RPMI7951 (cell line): ENCODE measurements at regions not wholly inside any gene's neighbourhood (a gene's known extent, or its start where the extent isn't known, plus 50 kb on each side); places are given as distances from the start of the nearest gene placed in this dataset.

ENCODE experiments used
- DNase-seq: peaks from one replicate; pipeline ENCODE4 v3.0.0-alpha.2; 2012; ENCODE audit warnings: low read depth

GRCh38 chr1:17930635-17931034 lies 175.5 kb downstream of the ACTL8 start:
- DNase-seq, result no peak

- DNase-seq, result no peak
Measured at GRCh38 chr1:17932164-17932563, 175.4 kb upstream of the IGSF21 start.

DNA sequence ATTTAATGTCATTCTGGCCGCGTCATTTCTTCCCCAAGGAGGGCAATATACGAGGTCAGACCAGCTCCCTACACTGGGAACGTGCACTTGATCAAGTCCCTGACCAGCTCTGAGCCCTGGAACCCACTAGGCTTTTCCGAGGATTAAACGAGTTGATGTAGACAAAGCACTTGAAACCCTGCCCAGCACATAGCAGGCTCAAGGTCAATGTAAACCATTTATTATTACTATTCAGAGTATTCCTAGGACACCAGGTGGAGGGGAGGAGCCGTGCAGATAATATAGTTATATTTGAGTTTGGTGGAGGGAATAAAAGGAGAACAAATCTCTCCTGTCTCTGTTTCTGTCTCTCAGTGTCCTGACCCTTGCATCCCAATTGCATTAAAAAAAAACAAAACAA lies 174.1 kb upstream of the IGSF21 start:
- DNase-seq, result no peak

GRCh38 chr1:17933971-17934370 lies 173.6 kb upstream of the IGSF21 start:
- DNase-seq, result no peak

DNA sequence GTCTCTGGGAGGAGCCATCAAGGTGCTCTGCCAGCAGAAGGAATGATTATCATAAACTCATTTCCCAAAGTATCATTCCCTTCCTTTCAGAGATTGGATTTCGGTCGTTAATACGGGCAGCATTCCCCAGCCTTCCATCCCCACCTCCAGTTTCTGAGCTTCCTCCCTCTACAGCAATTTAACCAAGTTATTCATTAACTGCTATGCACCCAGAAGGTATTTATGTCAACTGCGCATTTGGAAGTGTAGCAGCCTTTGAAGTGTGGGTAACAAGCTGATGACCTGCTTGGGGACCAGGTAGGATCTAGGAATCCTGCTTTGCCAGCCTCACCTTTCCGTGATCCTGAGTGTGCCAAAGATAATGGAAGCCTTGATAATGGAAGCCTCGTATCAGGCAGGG lies 172.4 kb upstream of the IGSF21 start:
- DNase-seq, result no peak

DNA sequence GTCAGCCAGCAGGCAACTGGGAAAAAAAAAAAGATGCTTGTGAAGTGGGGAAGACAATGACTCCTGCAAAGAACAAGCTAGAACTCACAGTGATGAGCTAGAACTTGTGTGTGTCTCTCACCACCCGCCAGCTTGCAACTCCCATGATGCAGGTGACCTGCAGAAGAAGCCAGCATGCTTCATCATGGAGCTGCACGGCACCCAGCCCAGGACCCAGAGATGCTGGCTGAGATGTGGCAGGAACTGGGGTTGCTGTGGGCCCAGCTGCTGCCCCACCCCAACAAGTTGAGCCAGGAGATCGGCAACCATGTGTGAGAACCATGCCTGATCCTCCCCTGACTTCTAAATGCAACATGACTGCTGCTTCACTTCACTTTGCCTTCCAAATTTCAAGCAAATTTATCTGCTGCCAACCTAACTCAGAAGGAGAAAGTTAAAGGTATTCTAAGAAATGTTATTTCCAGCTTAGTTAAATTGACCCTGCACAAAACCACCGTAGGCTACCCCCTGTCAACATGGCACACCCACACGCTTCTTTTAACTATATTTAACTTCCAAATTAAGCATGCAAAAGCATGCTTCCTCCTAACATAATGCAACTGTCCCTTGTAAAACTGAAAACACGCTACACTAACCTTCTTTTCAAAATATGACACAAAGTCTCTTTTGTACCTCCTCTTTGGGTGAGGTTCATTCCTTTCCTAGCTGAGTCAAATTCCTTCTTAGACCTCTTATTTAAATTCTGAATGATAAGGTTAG lies 166.0 kb upstream of the IGSF21 start:
- no peak for DNase-seq

DNA sequence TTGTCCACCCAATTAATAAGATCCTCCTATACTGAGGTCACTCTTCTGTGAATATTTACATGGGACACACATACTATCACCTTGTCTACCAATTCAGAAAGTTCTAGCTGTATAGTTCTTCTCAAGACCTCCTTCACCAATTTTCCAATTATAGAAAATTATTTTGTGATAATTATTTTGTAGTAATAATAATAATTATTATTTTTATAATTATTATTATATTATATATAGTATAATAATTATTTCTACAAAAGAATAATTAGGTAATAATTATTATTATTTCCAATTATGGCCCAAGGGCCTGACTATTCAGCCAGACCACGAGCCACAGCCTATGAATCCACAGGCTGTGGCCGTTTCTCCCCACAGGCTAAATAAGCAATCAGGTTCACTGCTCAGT lies 164.1 kb upstream of the IGSF21 start:
- DNase-seq, result no peak

- DNase-seq, result no peak
Measured at GRCh38 chr1:17944646-17945045, 163.0 kb upstream of the IGSF21 start.

DNA sequence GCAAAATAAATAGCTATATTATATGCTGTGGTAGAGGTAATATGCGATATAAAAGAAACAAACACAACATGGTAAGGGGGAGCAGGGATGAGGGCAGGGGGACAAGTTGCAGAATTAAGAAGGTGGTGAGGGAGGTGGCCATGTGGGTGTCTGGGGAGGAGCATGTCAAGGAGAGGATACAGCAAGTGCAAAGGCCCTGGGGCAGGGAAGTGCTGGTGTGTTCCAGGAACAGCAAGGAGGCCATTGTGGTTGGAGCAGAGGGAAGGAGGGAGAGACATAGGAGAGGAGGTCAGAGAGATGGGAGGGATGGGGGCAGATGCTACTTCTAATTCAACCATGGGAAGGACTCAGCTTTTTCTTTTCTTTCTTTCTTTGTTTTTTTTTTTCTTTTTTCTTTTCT lies 161.2 kb upstream of the IGSF21 start:
- DNase-seq, result no peak

DNA sequence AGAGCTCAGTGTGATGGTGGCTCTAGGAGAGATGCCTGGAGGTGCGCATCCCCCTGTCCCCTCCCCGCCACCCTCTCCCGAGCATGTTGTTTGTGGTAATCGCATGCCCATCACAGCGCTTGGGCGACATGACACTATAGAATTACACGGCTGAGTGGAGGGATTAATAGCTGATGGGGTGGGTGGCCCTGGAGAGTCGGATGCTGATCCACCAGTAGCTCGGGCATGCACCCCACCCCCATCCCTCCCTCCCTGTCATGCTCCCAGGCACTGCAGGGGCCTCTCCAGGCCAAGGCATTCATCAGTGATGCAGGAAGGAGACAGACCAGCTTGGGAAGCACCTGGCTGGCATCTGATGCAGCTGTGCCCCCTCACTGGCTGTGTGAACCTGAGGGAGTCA lies 159.0 kb upstream of the IGSF21 start:
- DNase-seq, result no peak

DNA sequence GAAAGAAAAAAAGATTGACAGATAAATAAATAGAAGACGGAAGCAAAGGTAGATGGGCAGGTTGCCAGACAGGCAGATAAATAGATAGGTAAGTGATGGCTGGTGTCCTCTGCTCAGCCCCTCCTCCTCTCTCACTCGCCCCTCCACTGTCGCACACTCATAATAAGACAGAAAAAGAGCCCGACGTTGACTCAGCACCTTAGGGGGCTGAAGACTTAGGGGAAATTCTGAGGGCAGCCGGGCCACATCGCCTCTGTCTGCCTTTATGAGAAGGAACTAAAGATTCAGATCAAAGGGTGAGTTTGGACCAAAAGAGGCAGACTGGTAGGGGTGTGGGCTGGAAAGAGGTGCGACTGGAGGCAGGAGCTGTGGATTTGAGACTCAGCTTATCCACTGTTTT lies 158.1 kb upstream of the IGSF21 start:
- DNase-seq, result no peak

DNA sequence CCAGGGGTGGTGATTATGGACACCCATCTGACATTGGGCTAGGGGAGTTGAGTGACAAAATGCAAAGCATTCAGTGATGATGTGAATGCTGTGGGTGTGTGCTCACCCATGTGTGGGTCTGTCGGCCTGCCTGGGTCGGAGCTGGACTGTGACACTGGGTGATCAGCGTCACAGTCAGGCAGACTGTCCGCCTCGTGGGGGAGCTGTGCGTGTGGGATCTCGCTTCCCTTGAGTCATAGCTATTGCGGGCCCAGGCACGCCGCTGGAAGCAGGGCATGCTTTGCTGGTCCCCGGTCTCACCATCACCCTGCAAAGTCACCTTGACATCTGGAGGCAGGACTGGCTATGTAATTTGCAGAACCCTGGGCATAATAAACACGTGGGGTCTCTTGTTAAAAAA lies 156.9 kb upstream of the IGSF21 start:
- no peak for DNase-seq

DNA sequence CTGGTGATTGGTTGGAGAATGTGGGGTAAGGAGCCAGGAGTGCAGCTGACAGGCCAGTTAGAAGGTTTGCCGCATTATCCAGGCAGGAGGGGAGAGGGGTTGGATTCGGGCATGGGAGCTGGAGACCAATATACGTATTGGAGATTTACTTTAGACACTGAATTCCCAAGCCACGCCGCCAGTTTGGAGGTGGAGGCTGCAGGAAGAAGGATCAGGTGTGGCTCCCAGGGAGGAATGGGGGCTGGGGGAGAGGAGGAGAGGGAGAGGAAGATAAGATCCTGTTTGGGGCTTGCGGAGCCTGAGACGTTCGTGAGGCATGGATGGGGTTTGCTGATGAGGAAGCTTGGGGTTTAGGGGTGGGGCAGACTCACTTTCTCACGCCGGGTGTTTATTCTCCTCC lies 155.1 kb upstream of the IGSF21 start:
- no peak for DNase-seq

GRCh38 chr1:17953921-17954320 lies 153.7 kb upstream of the IGSF21 start:
- DNase-seq, result no peak

DNA sequence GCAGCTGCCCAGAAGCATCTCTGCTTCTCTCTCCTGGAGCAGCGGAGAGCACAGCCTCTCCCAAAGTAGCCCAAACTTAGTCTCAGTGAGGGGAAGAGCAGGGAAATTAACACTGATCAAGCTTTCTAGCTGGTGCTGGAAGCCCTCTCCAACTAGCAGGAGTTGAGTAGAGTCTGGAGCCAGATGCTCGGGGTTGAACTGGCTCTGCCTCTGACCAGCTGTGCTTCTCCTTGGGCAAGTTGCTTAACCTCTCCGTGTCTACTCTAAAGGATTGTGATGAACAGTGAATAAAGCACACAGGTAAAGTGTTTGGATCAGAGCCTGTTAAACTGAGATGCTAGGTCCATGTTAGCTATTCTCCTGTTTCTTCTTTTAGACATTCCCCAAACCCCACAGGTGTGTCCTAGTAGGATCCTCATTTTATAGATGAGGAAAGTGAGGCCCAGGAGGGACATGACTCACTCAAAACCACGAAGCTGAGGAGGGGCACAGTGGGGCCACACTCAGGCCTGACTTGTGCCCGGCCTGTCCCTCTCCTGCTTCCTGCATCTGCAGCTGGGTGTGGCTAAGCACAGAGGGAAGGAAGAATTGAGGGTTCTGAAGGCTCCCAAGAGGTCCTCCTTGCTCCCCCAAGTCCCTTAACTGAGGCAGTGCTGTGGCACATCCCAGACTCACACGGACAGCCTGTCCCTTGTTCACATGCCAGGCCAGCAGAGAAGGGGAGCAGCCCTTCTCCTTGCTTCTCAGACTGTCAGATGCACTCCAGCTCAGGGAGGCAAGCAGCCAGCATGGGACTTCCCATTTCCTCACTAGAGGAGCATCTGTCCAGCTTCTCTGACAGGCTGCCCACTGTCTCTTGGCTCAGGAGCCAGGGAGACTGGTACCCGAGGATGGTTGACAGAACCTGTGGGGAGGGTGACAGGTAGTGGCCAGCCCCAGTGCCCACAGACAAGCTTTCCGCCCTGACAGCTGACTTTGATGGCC lies 152.0 kb upstream of the IGSF21 start:
- DNase-seq, result no peak

DNA sequence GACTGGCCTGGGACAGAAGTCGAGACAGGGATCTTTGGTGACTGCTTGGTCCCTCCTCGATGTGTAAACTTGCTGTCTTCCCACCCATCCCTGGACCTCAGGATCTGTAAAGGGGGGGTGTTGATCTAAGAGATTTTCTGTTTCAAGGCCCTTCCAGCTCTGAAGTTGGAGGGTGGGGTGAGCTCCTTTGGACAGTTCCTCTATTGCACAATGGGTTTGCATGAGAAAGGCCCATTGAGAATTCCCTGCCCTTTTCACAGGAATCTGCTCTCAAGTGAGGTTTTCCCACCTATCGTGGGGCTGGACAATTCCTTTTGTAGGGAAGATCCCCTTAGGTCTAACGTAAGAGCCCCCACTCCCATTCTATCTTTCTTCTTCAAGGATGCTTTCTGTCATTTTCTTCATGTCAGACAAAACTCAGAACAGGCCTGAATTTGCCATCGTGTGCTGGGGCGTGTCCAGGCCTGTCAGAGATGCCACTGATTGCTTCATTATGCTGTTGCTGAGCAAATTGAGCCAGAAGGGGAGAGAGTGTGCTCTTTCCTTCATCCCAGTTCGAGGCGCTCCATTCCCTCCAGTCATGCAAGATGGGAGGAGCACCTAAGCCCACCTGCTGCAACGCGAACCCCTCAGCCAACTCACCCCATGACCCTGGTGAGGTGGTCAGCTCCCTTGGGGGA lies 149.9 kb upstream of the IGSF21 start:
- DNase-seq, result no peak

GRCh38 chr1:17958704-17959103 lies 148.9 kb upstream of the IGSF21 start:
- DNase-seq, result no peak

DNA sequence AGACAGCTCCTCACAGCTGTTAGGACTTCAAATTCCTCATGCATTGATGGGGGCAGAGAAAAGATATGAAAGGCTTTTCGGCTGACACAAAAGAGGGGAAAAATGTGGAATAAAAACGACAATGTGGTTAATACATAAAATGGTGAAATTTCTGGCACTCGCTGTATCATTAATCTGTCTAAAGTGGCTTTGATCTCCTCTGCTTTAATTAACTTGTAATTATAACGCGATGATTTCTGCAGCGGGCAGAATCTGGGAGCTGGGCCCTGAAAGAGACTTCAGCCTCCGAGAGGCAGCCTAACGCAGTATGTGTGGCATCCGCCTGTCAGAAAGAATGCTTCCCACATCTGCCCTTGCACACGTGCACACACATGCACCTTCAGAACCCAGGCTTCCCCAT lies 144.1 kb upstream of the IGSF21 start:
- DNase-seq, result no peak

DNA sequence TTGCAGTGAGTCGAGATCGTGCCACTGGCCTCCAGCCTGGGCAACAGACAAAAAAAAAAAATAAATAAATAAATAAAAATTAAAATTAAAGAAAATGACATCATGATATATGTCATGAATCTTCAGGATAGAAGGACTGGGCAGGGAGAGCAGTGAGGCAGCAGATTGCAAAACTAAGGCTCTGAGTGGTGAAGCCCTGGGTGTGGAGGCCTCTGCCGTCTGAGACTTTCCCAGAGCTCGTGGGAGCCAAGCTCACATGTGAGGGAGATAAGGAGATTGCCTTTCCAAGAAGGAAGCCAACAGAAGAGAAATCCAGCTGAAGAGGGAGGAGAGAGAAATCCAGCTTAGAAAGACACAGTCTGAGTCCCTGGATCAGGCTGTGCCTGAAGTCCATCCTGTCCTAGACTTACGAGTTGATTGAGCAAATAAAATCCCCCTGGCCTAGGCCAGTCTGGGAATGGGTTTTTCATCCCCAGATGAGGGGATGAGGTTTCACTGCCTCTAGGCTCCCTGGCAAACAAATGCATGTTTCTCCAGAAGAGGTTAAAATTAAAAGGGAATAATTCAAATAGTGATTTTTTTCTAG lies 142.0 kb upstream of the IGSF21 start:
- no peak for DNase-seq

DNA sequence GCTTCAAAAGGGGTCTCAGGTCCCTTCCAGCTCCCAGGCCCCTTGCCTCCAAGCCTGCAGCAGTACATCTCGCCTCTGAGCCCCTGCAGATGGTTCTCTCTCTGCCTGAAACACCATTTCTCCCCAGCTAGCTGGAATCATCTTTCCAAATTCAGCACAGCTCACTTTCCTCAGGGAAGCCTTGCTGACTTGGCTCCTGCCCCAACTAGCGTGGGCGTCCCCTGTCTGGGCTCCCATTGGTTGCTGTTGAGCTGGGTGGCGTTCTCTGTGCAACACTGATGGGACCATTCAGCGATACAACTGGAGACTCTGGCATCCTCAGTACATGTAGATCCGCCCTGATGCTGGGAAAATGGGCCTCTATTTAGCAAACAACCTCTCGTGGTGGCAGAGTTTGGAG lies 141.3 kb upstream of the IGSF21 start:
- no peak for DNase-seq

DNA sequence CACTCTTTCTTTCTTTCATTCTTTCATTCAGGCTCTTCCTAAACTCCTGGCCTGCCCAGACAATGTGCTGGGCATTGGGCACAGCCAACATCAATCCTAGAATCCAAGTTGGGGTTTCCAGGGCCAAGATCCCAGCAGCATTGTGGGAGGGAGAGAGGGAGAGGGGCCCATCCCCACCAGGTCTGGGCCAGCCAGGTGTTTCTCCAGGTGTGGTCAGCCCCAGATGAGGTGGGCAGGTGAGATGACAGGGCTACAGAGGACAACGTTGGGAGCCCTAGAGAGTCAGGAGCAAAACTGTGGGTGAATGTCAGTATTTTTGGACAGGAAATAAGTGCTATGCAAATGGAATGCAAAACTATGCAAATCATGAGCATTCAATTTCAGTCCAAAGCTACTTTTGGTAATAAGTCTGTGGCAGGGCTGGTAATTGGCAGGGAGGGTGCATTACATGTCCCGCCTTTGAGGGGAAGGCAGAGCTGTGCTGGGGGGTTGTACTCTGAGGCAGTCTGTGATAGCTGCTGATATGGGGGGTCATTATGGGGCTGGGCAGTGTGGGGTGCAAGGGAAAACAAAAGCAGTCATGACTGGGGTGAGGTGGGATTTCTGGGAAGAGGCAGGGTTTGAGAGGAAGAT lies 139.9 kb upstream of the IGSF21 start:
- no peak for DNase-seq

DNA sequence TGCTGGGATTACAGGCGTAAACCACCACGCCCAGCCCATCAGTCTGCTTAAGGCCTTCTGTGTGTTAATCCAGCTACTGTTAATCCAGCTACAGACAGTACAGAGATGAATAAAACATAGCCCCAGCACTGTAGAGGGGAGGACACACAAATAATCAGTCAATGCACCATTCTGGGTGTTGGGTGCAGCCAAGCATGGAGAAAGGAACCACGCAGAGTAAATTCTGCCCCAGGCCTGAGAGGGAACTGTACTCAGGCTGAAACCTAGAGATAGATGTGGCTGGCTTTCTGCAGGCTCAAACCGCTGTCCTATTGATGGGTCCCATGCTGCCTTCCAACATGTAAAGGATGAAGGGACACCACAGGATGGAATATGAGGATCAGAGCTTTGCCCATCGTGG lies 136.8 kb upstream of the IGSF21 start:
- no peak for DNase-seq
